Natural killer cell (primary cell): ENCODE measurements at regions not wholly inside any gene's neighbourhood (a gene's known extent, or its start where the extent isn't known, plus 50 kb on each side); places are given as distances from the start of the nearest gene placed in this dataset.

ENCODE experiments used
- ATAC-seq, 3 donors: fragments of 150-1000 bp in 2 of 3; fragments of 200-7000 bp in 1 of 3; cut with Tn5 transposase; 1 replicate in 1 of 3; 2 replicates in 2 of 3; pipeline ENCODE4 v1.10.0; 2021; ENCODE audit warnings: mild to moderate bottlenecking in 2 of 3, moderate library complexity in 2 of 3
- DNase-seq, 2 donors: peaks; one replicate each; pipeline versions ENCODE4 v3.0.0 to v3.0.0-alpha.2; 2013 to 2021; ENCODE audit warnings: mixed read lengths in 1 of 2
- H3K27ac ChIP-seq: one replicate; pipeline ENCODE4 v1.5.1; 2013; ENCODE audit warnings: mild to moderate bottlenecking, low read length
- H3K27me3 ChIP-seq: one replicate; pipeline ENCODE4 v1.6.1; 2013; ENCODE audit warnings: low read length; ENCODE audit not compliant: control insufficient read depth, insufficient read depth
- H3K36me3 ChIP-seq: one replicate; pipeline ENCODE4 v1.6.1; 2013; ENCODE audit warnings: low read length; ENCODE audit not compliant: control insufficient read depth, insufficient read depth
- H3K4me1 ChIP-seq: one replicate; pipeline ENCODE4 v1.6.1; 2013; ENCODE audit warnings: low read length; ENCODE audit not compliant: control insufficient read depth, insufficient read depth
- H3K4me3 ChIP-seq: one replicate; pipeline ENCODE4 v1.5.1; 2013; ENCODE audit warnings: low read length
- H3K9me3 ChIP-seq: one replicate; pipeline ENCODE4 v1.6.1; 2013; ENCODE audit warnings: low read length; ENCODE audit not compliant: control insufficient read depth, insufficient read depth
- H3K27ac Mint-ChIP-seq, 2 donors: one replicate each; pipeline ENCODE4 v1.8.0; 2022; ENCODE audit warnings: mild to moderate bottlenecking in 2 of 2, mixed read lengths in 2 of 2, moderate library complexity in 1 of 2
- H3K27me3 Mint-ChIP-seq, 2 donors: one replicate each; pipeline ENCODE4 v1.8.0; 2022; ENCODE audit warnings: low read depth in 2 of 2, mixed read lengths in 2 of 2
- H3K36me3 Mint-ChIP-seq: one replicate; pipeline ENCODE4 v1.8.0; 2022; ENCODE audit warnings: mixed read lengths
- H3K4me1 Mint-ChIP-seq, 2 donors: one replicate each; pipeline ENCODE4 v1.8.0; 2022; ENCODE audit warnings: mixed read lengths in 2 of 2
- H3K4me3 Mint-ChIP-seq: one replicate; pipeline ENCODE4 v1.8.0; 2022; ENCODE audit warnings: mild to moderate bottlenecking, moderate library complexity, mixed read lengths
- H3K9me3 Mint-ChIP-seq, 2 donors: one replicate each; pipeline ENCODE4 v1.8.0; 2022; ENCODE audit warnings: mixed read lengths in 2 of 2
- CTCF ChIP-seq: fragments of 200-600 bp; IDR thresholded peaks from one replicate; pipeline ENCODE4 v1.8.0; 2022; ENCODE audit warnings: antibody characterized with exemption
- WGBS: methylation state at CpG from one replicate; pipeline ENCODE4 v1.1.7; 2013; ENCODE audit warnings: missing lambda C conversion rate; ENCODE audit not compliant: insufficient coverage; 5-methylcytosine and 5-hydroxymethylcytosine counted together
- intact Hi-C: fragments of 100-400 bp; cut with micrococcal nuclease; formaldehyde crosslinking; loops from one replicate; pipeline ENCODE4 v1.14.2; 2022

GRCh38 chr6:33964387-33964786, 160.6 kb upstream of the MLN start:
- no peak overlapping the region for H3K27ac Mint-ChIP-seq
- H3K36me3 ChIP-seq: no peaks in the 10 kb centered on the region
- intact Hi-C loops: no loop called here
- TF ChIP-seq CTCF: no peak
- DNase-seq (no peak), ATAC-seq (no peak)
- H3K27me3 ChIP-seq: peaks cover 8% of the 10 kb centered on the region
- no peaks in the 10 kb centered on the region for H3K9me3 ChIP-seq
- 89% methylated on average over 3 of the region's 3 CpGs for WGBS
- H3K4me3 ChIP-seq: no peak overlapping the region
- no peaks in the 10 kb centered on the region for H3K4me1 ChIP-seq
- H3K27ac ChIP-seq: no peak overlapping the region
- H3K27me3 Mint-ChIP-seq: peaks cover 37 to 61% of the 10 kb centered on the region in 2 donors
- no peak overlapping the region for H3K4me3 Mint-ChIP-seq
- H3K4me1 Mint-ChIP-seq: no peaks in the 10 kb centered on the region
- peaks cover 0 to 3% of the 10 kb centered on the region in 2 donors for H3K9me3 Mint-ChIP-seq
- no peaks in the 10 kb centered on the region for H3K36me3 Mint-ChIP-seq

DNA sequence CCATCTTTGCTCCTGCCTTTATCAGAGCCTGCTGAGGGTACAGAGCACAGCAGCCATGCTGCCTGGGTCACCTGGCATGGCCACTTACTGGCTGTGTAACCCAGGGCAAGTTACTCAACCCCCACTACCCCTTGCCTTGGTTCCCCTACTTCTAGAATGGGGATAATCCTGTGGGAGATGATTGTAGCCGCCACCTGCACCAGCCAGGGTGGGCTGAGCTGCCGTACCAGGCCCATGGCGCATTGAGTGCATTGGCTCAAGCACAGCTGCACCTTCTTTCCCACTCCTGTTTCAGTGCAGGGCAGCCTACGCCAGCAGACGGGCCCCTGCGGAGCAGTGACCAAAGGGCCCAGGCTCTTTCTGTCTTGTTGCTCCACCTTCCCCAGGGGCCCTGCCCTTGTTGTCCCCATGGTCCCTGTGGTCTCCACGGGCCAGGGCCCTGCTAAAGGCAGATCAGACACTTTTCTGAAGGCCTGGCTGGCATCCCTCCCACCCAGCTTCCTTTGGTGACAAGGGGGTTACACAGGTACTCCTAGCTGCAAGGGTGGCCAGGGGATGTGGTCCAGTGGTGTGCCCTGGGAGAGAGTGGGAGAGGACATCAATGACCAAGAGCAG, 159.4 kb upstream of the MLN start:
- no peak overlapping the region for H3K27ac ChIP-seq
- intact Hi-C loops: no loop called here
- no peak overlapping the region for H3K4me3 Mint-ChIP-seq
- peaks cover 0 to 3% of the 10 kb centered on the region in 2 donors for H3K9me3 Mint-ChIP-seq
- no peak for DNase-seq
- peaks cover 8% of the 10 kb centered on the region for H3K27me3 ChIP-seq
- WGBS: 93% methylated on average over 7 of the region's 7 CpGs
- H3K4me1 Mint-ChIP-seq: peaks cover 0 to 4% of the 10 kb centered on the region in 2 donors
- H3K9me3 ChIP-seq: no peaks in the 10 kb centered on the region
- no peaks in the 10 kb centered on the region for H3K36me3 Mint-ChIP-seq
- H3K36me3 ChIP-seq: no peaks in the 10 kb centered on the region
- H3K4me3 ChIP-seq: no peak overlapping the region
- no peak for TF ChIP-seq CTCF
- H3K27me3 Mint-ChIP-seq: peaks cover 41 to 54% of the 10 kb centered on the region in 2 donors
- ATAC-seq: no peak
- no peaks in the 10 kb centered on the region for H3K4me1 ChIP-seq
- H3K27ac Mint-ChIP-seq: no peak overlapping the region

DNA sequence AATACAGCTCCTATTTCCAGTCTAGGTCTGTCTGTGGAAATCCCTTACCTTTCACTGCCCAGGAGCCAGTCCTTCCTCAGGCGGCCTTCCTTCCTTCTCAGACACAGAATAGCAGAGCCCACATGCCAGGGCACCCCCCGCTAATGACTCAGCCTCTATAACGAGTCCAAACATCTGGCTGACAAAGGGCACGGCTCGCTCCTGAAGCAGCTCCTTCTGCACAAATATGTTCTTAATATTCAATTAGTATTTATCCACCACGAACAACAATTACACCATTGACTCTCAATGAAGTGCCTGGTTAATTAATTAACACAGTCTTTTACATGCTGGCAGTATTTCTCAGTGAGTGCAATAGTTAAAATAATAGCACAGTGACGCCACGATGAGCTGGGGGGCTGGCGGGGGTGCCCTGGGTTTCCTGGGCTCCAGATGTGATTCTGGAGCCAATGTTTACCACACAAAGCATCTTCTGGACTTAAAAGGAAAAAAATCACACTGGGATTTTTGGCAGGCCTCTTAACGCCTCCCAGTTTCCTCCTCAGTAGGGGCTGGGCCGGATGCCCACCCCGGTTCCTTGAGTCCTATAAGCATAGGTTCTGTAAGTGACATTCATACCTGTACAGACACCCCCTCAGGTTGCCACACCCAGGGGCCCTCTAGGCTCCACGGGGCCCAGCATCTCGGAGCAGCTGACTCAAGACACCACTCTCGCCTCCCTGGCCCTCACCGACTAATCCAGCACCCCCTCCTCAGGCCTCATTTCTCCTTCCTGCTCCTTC, 158.6 kb upstream of the MLN start:
- ATAC-seq (no peak), DNase-seq (no peak)
- peaks cover 0 to 10% of the 10 kb centered on the region in 2 donors for H3K4me1 Mint-ChIP-seq
- Histone ChIP-seq H3K4me1 (no peaks in the 10 kb centered on the region), H3K27ac (no peak overlapping the region), H3K9me3 (no peaks in the 10 kb centered on the region), H3K4me3 (no peak overlapping the region), H3K36me3 (no peaks in the 10 kb centered on the region), H3K27me3 (peaks cover 7% of the 10 kb centered on the region)
- peaks cover 0 to 3% of the 10 kb centered on the region in 2 donors for H3K9me3 Mint-ChIP-seq
- WGBS: 81% methylated on average over 16 of the region's 16 CpGs
- peaks cover 36 to 51% of the 10 kb centered on the region in 2 donors for H3K27me3 Mint-ChIP-seq
- TF ChIP-seq CTCF: no peak
- intact Hi-C loops: no loop called here
- H3K4me3 Mint-ChIP-seq: no peak overlapping the region
- no peak overlapping the region for H3K27ac Mint-ChIP-seq
- H3K36me3 Mint-ChIP-seq: no peaks in the 10 kb centered on the region
